Hepatocyte (in vitro differentiated cells): ENCODE measurements at regions not wholly inside any gene's neighbourhood (a gene's known extent, or its start where the extent isn't known, plus 50 kb on each side); places are given as distances from the start of the nearest gene placed in this dataset.

Source experiments
- CTCF ChIP-seq: fragments of 200-600 bp; sonication (generic); IDR thresholded peaks from 2 replicates; pipeline ENCODE4 v1.5.1; 2016; ENCODE audit warnings: antibody characterized with exemption, mild to moderate bottlenecking; ENCODE audit not compliant: poor library complexity
- EZH2 ChIP-seq: fragments of 200-600 bp; sonication (generic); IDR thresholded peaks from 2 replicates; pipeline ENCODE4 v1.6.1; 2016; ENCODE audit warnings: antibody characterized with exemption, mild to moderate bottlenecking, borderline replicate concordance
- EZH2phosphoT487 ChIP-seq: fragments of 200-600 bp; sonication (generic); IDR thresholded peaks from one replicate; pipeline ENCODE4 v1.6.1; 2018; ENCODE audit warnings: antibody characterized with exemption, mild to moderate bottlenecking, low read depth, moderate library complexity; ENCODE audit not compliant: unreplicated experiment, severe bottlenecking

GRCh38 chr4:27934871-27935270 is 1074.2 kb downstream of the STIM2 start:
- TF ChIP-seq EZH2: no peak
- TF ChIP-seq CTCF: no peak
- TF ChIP-seq EZH2phosphoT487: no peak
